HL-60 (cell line): ENCODE measurements at regions not wholly inside any gene's neighbourhood (a gene's known extent, or its start where the extent isn't known, plus 50 kb on each side); places are given as distances from the start of the nearest gene placed in this dataset.

Experiments used
- DNase-seq, 2 experiments: peaks; one replicate each; pipeline ENCODE4 v3.0.0-alpha.2; 2010 to 2020; ENCODE audit warnings: low read depth in 1 of 2, low spot score in 1 of 2
- H3K27ac ChIP-seq: fragments of 250-450 bp; sonication (Bioruptor Pico); replicated peaks from 2 replicates; pipeline ENCODE4 v1.5.1; 2020; ENCODE audit warnings: mild to moderate bottlenecking, moderate library complexity
- H3K27me3 ChIP-seq: fragments of 250-450 bp; sonication (Bioruptor Pico); 2 replicates; pipeline ENCODE4 v1.5.1; 2021; ENCODE audit warnings: mild to moderate bottlenecking, moderate library complexity; ENCODE audit not compliant: insufficient read depth, poor library complexity, severe bottlenecking
- H3K4me3 ChIP-seq: replicated peaks from 2 replicates; pipeline ENCODE4 v1.5.1; 2011; ENCODE audit warnings: mild to moderate bottlenecking, control low read depth, low read length; ENCODE audit not compliant: insufficient read depth
- GABPA ChIP-seq: IDR thresholded peaks from 2 replicates; pipeline ENCODE4 v1.6.1; 2012; ENCODE audit warnings: low read depth
- POLR2AphosphoS5 ChIP-seq: IDR thresholded peaks from 2 replicates; pipeline ENCODE4 v1.6.1; 2012; ENCODE audit warnings: low read depth
- SPI1 ChIP-seq: IDR thresholded peaks from 2 replicates; pipeline ENCODE4 v1.6.1; 2012; ENCODE audit warnings: low read depth, mild to moderate bottlenecking, borderline replicate concordance
- TF ChIP-seq, protein P1 (sequence below): IDR thresholded peaks from one replicate; pipeline ENCODE4 v1.5.1; 2011; ENCODE audit warnings: low read length, control low read depth, inconsistent platforms; ENCODE audit not compliant: insufficient read depth
- TF ChIP-seq, protein P2 (sequence below): IDR thresholded peaks from 2 replicates; pipeline ENCODE4 v1.6.1; 2012; ENCODE audit warnings: low read depth; ENCODE audit not compliant: insufficient replicate concordance

DNA sequence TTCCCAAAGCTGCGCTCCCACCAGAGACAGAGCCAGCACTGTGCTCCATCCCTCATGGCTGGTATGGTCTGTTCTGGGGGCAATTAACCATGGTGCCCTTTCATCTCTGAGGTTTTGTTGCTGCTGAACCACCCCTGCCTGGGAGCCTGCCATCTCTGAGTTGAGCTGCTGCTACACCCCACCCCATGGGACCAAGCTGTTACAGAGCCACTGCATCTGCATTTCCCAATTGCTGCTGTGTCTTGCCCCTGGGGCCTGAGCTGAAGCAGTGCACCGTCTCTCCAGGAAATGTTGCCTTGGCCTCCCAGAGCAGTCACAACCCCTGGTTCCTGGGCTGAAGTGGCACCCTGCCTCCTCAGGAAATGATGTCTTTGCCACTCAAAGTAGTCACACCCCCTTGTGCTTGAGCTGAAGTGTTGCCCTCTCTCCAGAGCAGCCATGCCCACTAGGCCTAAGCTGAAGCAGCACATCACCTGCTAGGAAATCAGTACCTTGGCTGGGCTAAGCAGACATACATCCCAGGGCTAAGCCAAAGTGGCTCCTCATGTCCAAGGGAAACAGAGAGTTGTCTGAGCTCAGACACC, 140.3 kb downstream of the RERGL start:
- DNase-seq, result no peak
- Histone ChIP-seq H3K4me3 (no peak overlapping the region), H3K27ac (no peak overlapping the region), H3K27me3 (no peaks in the 10 kb centered on the region)
- TF ChIP-seq, protein P1, sequence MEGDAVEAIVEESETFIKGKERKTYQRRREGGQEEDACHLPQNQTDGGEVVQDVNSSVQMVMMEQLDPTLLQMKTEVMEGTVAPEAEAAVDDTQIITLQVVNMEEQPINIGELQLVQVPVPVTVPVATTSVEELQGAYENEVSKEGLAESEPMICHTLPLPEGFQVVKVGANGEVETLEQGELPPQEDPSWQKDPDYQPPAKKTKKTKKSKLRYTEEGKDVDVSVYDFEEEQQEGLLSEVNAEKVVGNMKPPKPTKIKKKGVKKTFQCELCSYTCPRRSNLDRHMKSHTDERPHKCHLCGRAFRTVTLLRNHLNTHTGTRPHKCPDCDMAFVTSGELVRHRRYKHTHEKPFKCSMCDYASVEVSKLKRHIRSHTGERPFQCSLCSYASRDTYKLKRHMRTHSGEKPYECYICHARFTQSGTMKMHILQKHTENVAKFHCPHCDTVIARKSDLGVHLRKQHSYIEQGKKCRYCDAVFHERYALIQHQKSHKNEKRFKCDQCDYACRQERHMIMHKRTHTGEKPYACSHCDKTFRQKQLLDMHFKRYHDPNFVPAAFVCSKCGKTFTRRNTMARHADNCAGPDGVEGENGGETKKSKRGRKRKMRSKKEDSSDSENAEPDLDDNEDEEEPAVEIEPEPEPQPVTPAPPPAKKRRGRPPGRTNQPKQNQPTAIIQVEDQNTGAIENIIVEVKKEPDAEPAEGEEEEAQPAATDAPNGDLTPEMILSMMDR, result no peak
- no peak for TF ChIP-seq POLR2AphosphoS5
- TF ChIP-seq, protein P2, sequence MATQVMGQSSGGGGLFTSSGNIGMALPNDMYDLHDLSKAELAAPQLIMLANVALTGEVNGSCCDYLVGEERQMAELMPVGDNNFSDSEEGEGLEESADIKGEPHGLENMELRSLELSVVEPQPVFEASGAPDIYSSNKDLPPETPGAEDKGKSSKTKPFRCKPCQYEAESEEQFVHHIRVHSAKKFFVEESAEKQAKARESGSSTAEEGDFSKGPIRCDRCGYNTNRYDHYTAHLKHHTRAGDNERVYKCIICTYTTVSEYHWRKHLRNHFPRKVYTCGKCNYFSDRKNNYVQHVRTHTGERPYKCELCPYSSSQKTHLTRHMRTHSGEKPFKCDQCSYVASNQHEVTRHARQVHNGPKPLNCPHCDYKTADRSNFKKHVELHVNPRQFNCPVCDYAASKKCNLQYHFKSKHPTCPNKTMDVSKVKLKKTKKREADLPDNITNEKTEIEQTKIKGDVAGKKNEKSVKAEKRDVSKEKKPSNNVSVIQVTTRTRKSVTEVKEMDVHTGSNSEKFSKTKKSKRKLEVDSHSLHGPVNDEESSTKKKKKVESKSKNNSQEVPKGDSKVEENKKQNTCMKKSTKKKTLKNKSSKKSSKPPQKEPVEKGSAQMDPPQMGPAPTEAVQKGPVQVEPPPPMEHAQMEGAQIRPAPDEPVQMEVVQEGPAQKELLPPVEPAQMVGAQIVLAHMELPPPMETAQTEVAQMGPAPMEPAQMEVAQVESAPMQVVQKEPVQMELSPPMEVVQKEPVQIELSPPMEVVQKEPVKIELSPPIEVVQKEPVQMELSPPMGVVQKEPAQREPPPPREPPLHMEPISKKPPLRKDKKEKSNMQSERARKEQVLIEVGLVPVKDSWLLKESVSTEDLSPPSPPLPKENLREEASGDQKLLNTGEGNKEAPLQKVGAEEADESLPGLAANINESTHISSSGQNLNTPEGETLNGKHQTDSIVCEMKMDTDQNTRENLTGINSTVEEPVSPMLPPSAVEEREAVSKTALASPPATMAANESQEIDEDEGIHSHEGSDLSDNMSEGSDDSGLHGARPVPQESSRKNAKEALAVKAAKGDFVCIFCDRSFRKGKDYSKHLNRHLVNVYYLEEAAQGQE, result no peak
- no peak for TF ChIP-seq GABPA
- TF ChIP-seq SPI1, result no peak

DNA sequence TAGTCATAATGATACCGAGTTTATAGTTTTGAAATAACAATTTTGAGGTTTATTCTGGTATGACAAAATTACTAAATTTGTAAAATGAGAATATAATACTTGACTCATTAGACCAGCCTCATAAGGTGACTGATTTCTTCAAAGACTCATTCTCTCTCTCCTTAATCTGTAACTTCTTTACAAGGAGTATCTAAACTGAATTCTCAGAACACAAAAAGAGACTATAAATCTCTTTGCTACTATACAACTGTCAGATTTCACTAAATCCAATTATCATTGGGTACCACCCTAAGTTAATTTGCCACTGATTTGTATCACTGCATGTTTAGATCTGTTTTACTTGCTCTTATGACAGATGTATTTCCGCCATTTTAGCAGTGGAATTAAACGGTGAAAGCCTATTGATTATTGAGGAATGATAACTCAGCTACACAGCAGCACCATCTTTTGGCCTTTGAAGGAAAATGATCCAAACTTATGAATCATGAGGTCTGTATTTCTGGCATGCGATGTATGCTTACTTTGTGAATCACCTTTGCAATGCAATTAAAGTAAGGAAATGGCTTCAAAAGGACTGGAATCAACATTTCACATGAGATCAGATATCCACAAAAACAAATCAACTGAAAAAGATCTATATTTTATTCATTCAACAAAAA, 161.2 kb downstream of the RERGL start:
- TF ChIP-seq POLR2AphosphoS5 (no peak), SPI1 (no peak), GABPA (no peak)
- TF ChIP-seq, protein P1, result no peak
- TF ChIP-seq, protein P2, result no peak
- H3K27me3 ChIP-seq, result no peaks in the 10 kb centered on the region
- no peak for DNase-seq
- no peak overlapping the region for H3K4me3 ChIP-seq
- H3K27ac ChIP-seq, result no peak overlapping the region

DNA sequence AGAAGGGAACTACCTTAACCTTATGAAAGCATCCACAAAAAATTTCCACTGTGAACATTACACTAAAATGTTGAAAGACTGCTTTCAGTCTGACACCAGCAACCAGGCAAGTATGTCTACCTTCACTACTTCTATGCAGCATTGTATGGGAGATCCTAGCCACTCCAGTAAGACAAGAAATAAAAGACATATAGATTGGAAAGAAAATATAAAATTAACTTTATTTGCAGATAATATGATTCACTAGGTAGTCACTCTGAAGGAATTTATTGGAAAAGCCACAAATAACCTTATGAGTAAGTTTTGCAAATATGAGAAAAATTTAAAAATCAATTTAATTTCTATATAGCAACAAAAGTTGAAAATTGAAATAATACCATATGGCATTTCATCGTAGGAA, 172.0 kb downstream of the RERGL start:
- Histone ChIP-seq H3K4me3 (no peak overlapping the region), H3K27me3 (no peaks in the 10 kb centered on the region), H3K27ac (no peak overlapping the region)
- no peak for DNase-seq
- TF ChIP-seq, protein P2, result no peak
- no peak for TF ChIP-seq SPI1
- TF ChIP-seq, protein P1, result no peak
- TF ChIP-seq POLR2AphosphoS5, result no peak
- no peak for TF ChIP-seq GABPA
